GM20000 (cell line): ENCODE measurements at regions not wholly inside any gene's neighbourhood (a gene's known extent, or its start where the extent isn't known, plus 50 kb on each side); places are given as distances from the start of the nearest gene placed in this dataset.

Source experiments
- DNase-seq: peaks from one replicate; pipeline ENCODE4 v3.0.0; 2012; ENCODE audit warnings: low spot score
- TF ChIP-seq, protein P1 (sequence below): IDR thresholded peaks from 2 replicates; pipeline ENCODE4 v1.5.1; 2012; ENCODE audit warnings: mild to moderate bottlenecking, control low read depth; ENCODE audit errors: extremely low read depth, missing control alignments

DNA sequence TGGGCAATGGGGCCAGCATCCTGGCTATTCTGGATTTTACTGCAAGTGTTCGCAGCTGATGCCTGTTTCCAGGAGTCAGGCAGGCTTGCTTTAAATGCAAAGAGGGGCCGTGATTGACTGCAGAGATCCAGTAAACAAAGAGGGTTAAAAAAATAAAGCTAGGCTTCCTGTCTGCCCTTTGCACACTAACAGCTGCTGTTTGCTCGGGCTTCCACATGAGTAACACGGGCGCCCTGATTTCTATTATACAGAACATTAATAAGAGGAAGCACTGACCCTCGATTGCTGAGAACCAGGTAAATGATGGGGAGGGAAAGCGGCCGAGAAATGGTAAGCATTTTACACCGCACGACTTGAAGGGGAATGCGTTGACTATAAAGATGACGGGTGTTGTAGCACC, 254.2 kb upstream of the ZNF507 start:
- DNase-seq = no peak
- TF ChIP-seq, protein P1, sequence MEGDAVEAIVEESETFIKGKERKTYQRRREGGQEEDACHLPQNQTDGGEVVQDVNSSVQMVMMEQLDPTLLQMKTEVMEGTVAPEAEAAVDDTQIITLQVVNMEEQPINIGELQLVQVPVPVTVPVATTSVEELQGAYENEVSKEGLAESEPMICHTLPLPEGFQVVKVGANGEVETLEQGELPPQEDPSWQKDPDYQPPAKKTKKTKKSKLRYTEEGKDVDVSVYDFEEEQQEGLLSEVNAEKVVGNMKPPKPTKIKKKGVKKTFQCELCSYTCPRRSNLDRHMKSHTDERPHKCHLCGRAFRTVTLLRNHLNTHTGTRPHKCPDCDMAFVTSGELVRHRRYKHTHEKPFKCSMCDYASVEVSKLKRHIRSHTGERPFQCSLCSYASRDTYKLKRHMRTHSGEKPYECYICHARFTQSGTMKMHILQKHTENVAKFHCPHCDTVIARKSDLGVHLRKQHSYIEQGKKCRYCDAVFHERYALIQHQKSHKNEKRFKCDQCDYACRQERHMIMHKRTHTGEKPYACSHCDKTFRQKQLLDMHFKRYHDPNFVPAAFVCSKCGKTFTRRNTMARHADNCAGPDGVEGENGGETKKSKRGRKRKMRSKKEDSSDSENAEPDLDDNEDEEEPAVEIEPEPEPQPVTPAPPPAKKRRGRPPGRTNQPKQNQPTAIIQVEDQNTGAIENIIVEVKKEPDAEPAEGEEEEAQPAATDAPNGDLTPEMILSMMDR = no peak

DNA sequence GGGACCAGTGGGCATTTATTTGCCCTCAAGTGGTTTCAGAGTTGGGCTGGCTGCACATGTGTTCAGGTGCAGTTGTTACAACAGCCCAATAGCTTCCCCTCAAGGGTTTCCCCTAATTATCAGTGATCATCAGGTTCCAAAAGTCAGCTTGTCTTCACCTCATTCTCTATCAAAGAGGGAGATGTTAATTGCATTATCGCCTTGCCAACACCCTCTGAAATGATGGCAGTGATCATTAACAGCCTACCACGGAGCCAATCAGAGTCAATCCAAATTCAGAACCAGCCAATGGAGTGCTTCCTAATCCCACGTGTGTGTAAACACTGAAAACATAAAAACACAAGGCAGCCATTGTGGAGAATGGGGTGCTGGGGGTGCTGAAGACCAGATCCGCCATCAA, 248.4 kb upstream of the ZNF507 start:
- no peak for DNase-seq
- TF ChIP-seq, protein P1 = no peak

DNA sequence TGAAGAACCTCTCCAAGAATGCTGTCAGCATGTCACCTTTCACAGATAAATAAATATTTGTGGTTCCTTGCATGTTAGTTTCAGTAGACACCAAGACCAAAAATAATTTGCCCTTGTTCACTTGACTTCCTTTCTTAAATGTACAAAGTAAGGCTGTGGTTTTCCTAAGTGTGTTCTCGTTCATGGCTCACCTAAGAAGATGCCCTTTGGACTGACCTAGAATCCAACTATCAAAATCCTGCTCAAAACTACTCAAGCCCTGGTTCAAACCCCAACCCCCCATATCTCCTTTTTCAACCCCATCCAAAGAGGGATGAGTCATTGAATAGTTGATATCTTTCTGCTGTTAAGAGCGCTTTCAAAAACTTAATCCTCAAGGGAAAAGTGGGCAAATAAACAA, 247.8 kb upstream of the ZNF507 start:
- no peak for DNase-seq
- TF ChIP-seq, protein P1 = no peak

DNA sequence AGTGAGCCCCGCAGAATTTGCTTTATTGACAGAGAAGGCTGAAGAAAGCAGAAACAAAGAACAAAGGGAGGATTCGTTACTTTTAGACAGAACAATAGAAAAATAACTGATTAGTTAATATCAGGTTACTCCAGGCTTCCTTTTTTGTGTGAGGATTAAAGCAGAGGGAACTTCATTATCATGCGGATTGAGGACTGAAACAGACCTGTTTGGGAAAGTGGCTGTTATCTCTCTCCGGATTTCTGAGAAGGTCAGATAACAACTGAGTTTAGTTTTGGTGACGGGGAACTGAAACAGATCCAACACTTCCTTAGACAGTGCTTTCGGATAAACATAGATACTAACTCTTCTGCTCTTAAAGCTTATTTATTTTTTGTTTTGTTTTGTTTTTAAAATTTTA, 246.4 kb upstream of the ZNF507 start:
- DNase-seq = no peak
- TF ChIP-seq, protein P1 = no peak

DNA sequence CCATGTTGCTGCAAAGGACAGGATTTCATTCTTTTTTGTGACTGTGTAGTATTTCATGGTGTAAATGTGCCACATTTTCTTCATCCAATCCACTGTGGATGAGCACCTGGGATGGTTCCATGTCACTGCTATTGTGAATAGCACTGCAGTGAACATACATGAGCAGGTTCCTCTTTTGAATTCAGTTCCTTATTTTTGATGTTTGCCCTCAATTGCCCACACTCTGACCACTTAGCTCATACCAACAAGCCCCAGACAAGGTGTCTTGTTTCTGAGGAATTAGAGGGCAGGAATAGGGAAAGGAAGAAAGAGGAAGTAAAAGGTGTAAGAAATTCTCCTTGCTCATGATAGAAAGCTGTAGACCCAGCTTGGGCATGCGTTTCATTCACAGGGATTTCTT, 244.2 kb upstream of the ZNF507 start:
- DNase-seq = no peak
- TF ChIP-seq, protein P1 = no peak

DNA sequence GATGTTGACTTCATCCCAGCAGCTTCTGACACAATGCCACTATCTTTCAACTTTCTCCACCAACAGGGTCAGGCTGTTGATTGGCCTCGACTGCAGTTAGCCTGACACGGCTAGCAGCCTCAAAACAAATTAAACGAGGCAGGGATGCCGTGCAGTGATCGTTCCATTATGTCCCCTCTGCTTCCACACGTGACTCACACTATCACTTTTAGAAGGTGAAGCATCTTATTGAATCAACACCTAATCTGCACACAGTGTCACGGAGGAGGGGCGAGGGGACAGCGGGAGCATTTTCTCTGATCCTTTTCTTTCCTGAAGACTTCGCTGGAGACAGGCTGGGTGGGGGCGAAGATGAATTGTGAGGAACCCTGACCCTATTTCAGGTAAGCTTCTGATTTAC, 241.9 kb upstream of the ZNF507 start:
- TF ChIP-seq, protein P1 = no peak
- DNase-seq = no peak

DNA sequence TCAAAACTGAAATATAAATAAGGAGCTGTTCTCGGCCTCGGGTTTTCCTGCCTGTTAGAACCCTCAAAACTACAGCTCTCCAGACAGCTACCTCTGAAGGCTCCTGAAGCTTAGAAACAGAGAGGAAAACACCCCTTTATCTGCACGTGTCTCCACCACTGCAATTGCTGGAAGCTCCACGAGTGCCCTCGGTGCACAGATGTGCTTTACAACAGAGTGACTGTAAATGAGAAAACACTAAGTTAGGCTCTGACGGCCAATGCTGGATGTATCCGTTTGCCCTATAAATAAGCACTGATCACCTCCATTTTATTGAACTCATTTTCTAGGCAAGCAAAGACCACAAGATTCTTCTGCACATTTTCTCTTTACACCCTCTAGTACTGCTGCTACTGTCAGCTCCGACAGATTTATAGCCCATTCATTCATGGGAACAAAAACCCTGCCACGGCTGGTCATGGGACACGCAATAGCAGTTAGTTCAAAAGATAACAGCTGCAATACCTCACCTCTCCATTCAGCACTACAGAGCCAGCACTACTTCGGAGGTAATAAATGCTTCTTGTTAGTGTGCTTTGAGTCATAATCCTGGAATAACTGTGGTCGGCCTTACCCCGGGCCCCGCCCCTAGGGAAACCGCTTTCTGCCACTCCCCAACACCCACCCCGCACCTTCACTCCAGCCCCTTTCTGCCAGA, 241.1 kb upstream of the ZNF507 start:
- TF ChIP-seq, protein P1 = no peak
- no peak for DNase-seq
